DND-41 (cell line): ENCODE measurements at regions not wholly inside any gene's neighbourhood (a gene's known extent, or its start where the extent isn't known, plus 50 kb on each side); places are given as distances from the start of the nearest gene placed in this dataset.

ENCODE experiments used
- ATAC-seq: fragments of 200-7000 bp; cut with Tn5 transposase; 3 replicates; pipeline ENCODE4 v1.9.1; 2021; ENCODE audit warnings: low read depth; ENCODE audit not compliant: insufficient read depth
- DNase-seq: peaks from one replicate; pipeline ENCODE4 v3.0.0-alpha.2; 2020
- H2AFZ ChIP-seq: 2 replicates; pipeline ENCODE4 v1.6.0; 2012; ENCODE audit warnings: low read depth, low read length
- H3K27ac ChIP-seq: 2 replicates; pipeline ENCODE4 v1.5.1; 2012; ENCODE audit warnings: low read length, inconsistent platforms
- H3K27me3 ChIP-seq: fragments of 200-600 bp; sonication (generic); 2 replicates; pipeline ENCODE4 v1.6.0; 2012; ENCODE audit warnings: low read length, mild to moderate bottlenecking, inconsistent platforms; ENCODE audit not compliant: insufficient read depth, poor library complexity
- H3K36me3 ChIP-seq: 2 replicates; pipeline ENCODE4 v1.5.1; 2012; ENCODE audit warnings: low read length, inconsistent platforms; ENCODE audit not compliant: insufficient read depth
- H3K4me1 ChIP-seq: 2 replicates; pipeline ENCODE4 v1.5.1; 2012; ENCODE audit warnings: mild to moderate bottlenecking, low read length; ENCODE audit not compliant: insufficient read depth
- H3K4me2 ChIP-seq: 2 replicates; pipeline ENCODE4 v1.6.0; 2012; ENCODE audit warnings: mild to moderate bottlenecking, moderate library complexity, low read length, inconsistent platforms; ENCODE audit not compliant: insufficient read depth
- H3K4me3 ChIP-seq, 2 experiments: fragments of 200-600 bp in 1 of 2; shearing (Covaris generic) in 1 of 2; 2 replicates each; pipeline ENCODE4 v1.5.1; 2012 to 2016; ENCODE audit warnings: inconsistent platforms in 2 of 2, low read length in 2 of 2, mild to moderate bottlenecking in 2 of 2, low read depth in 1 of 2, moderate library complexity in 1 of 2
- H3K79me2 ChIP-seq: 2 replicates; pipeline ENCODE4 v1.6.0; 2012; ENCODE audit warnings: low read length, inconsistent platforms; ENCODE audit not compliant: insufficient read depth
- H3K9ac ChIP-seq: 2 replicates; pipeline ENCODE4 v1.6.0; 2012; ENCODE audit warnings: low read depth, mild to moderate bottlenecking, inconsistent platforms, low read length, moderate library complexity
- H3K9me3 ChIP-seq: 2 replicates; pipeline ENCODE4 v1.5.1; 2012; ENCODE audit warnings: low read length, moderate library complexity, mild to moderate bottlenecking, inconsistent platforms; ENCODE audit not compliant: insufficient read depth, severe bottlenecking
- H4K20me1 ChIP-seq: 2 replicates; pipeline ENCODE4 v1.6.0; 2012; ENCODE audit warnings: low read length; ENCODE audit not compliant: insufficient read depth
- CTCF ChIP-seq: IDR thresholded peaks from 2 replicates; pipeline ENCODE4 v1.5.1; 2012; ENCODE audit warnings: borderline replicate concordance, low read length, moderate library complexity, mild to moderate bottlenecking; ENCODE audit not compliant: poor library complexity, severe bottlenecking; ENCODE audit errors: extremely low read depth
- EZH2 ChIP-seq: IDR thresholded peaks from 3 replicates; pipeline ENCODE4 v1.6.1; 2012; ENCODE audit warnings: borderline replicate concordance, low read depth, mild to moderate bottlenecking, moderate library complexity, low read length, inconsistent platforms; ENCODE audit not compliant: severe bottlenecking

- Histone ChIP-seq H3K9me3 (no peaks in the 10 kb centered on the region), H3K27ac (no peak overlapping the region), H3K4me2 (no peak overlapping the region), H3K36me3 (no peaks in the 10 kb centered on the region), H2AFZ (no peak overlapping the region), H3K27me3 (peaks cover 9% of the 10 kb centered on the region), H3K79me2 (no peaks in the 10 kb centered on the region), H3K4me3 (no peak overlapping the region), H3K4me1 (no peaks in the 10 kb centered on the region), H3K9ac (no peak overlapping the region), H4K20me1 (no peaks in the 10 kb centered on the region)
- TF ChIP-seq CTCF (no peak), EZH2 (no peak)
- ATAC-seq = no peak
- no peak for DNase-seq
These were observed 144.9 kb downstream of the ACTR3 start for GRCh38 chr2:114034742-114035141.

- no peaks in the 10 kb centered on the region for H3K9me3 ChIP-seq
- no peak overlapping the region for H3K9ac ChIP-seq
- ATAC-seq (no peak), DNase-seq (no peak)
- no peak for TF ChIP-seq CTCF
- no peak for TF ChIP-seq EZH2
- H3K79me2 ChIP-seq = no peaks in the 10 kb centered on the region
- H2AFZ ChIP-seq = no peak overlapping the region
- no peak overlapping the region for H3K27ac ChIP-seq
- H3K4me2 ChIP-seq = no peak overlapping the region
- no peaks in the 10 kb centered on the region for H3K4me1 ChIP-seq
- H3K4me3 ChIP-seq = no peak overlapping the region
- H4K20me1 ChIP-seq = no peaks in the 10 kb centered on the region
- H3K27me3 ChIP-seq = peaks cover 6% of the 10 kb centered on the region
- H3K36me3 ChIP-seq = no peaks in the 10 kb centered on the region
These were observed 148.8 kb downstream of the ACTR3 start for GRCh38 chr2:114038710-114039109.

GRCh38 chr2:114039677-114040076 lies 149.8 kb downstream of the ACTR3 start:
- H3K9me3 ChIP-seq = no peaks in the 10 kb centered on the region

More at GRCh38 chr2:114039677-114040076, 149.8 kb downstream of the ACTR3 start:
- TF ChIP-seq EZH2 (no peak), CTCF (no peak)
- Histone ChIP-seq H3K27ac (no peak overlapping the region), H3K9ac (no peak overlapping the region), H4K20me1 (no peaks in the 10 kb centered on the region), H2AFZ (no peak overlapping the region), H3K4me1 (no peaks in the 10 kb centered on the region), H3K4me2 (no peak overlapping the region), H3K36me3 (no peaks in the 10 kb centered on the region), H3K79me2 (no peaks in the 10 kb centered on the region), H3K4me3 (no peak overlapping the region), H3K27me3 (peaks cover 3% of the 10 kb centered on the region)
- no peak for DNase-seq
- no peak for ATAC-seq
